COLO668 (cell line): ENCODE measurements at regions not wholly inside any gene's neighbourhood (a gene's known extent, or its start where the extent isn't known, plus 50 kb on each side); places are given as distances from the start of the nearest gene placed in this dataset.

Experiments
- DNase-seq: peaks from one replicate; lab custom pipeline; 2025; ENCODE audit not compliant: unreplicated experiment; lab: John Stamatoyannopoulos, UW

DNA sequence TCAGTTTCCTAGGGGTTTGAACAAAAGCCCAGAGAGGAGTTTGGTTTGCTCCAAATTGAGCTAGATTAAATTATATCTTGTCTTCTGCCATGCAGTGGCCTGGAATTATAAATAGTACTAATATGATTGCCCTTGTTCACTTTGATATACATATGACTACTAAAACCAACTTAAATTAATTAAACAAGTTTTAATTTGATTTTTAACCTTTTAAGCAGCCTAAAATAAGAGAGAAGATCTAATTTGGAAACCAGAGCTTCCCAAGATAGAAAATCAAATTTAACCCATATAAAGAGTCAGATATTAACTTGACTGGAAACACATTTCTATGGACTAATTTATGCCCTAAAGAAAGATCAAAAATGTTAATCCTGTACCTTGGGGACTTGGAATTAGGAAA is 444.5 kb upstream of the SLC8A1 start:
- DNase-seq = no peak

DNA sequence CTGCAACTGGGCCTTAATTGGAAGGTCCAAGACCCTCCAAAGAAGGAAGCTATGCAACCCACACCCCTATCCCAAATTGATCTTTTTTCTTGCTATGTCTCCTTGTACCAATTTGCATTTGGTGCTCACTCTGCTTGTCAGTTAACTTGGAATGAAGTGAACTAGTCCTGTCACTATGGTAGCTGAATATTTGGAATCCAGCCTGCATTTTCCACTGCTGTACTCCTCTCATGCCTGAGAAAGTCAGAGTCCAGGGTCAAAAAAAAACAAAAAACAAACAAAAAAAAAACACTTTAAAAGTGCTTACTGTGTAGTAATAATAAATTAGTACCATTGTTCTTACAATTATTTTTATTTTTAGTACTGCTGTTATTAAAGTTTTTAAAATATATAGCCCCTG is 462.8 kb upstream of the SLC8A1 start:
- no peak for DNase-seq

- no peak for DNase-seq
Observed at GRCh38 chr2:40915651-40916050, 463.8 kb upstream of the SLC8A1 start.

GRCh38 chr2:40935349-40935748 is 483.5 kb upstream of the SLC8A1 start:
- DNase-seq = no peak

DNA sequence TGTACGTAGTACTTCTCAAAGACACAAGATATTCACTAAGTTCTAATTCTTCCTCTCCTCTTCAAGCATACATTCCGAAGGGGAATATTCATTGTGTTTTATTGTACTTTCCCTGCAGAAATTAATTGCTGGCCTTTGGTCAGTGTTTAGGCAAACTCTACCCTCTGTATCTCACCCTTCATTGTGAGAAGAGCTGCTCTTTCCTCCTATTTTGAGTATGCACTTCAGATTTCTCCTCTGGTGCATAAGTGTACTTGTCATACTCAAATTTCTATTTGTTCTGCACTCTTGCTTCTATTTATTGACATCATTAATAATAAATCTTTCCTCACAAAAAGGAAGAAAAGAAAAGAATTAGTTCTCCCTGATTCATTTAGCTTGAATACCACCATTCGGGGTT is 485.4 kb upstream of the SLC8A1 start:
- DNase-seq = no peak

- DNase-seq = no peak
Observed at GRCh38 chr2:40953341-40953740, 501.5 kb upstream of the SLC8A1 start.

GRCh38 chr2:40955042-40955441 is 503.2 kb upstream of the SLC8A1 start:
- no peak for DNase-seq

DNA sequence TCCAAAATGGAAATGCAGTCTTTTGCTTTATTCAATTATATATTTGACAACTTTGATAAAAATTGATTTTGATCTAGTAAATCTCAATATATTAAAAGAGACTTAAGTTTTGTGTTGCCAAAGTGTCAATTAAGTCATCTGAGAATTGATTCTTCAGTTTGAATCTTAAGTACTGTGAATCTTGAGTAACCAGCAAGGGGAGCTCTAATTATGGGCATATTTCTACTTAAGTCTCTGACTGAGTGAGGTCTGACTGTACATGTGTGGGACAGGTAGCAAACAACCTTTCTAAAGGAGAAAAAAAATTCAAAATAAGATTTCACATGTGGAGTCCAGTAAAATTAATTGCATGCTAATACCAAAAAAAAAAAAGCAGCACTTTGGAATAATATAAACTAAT is 503.7 kb upstream of the SLC8A1 start:
- DNase-seq = no peak

- no peak for DNase-seq
Observed at GRCh38 chr2:40957508-40957907, 505.6 kb upstream of the SLC8A1 start.

DNA sequence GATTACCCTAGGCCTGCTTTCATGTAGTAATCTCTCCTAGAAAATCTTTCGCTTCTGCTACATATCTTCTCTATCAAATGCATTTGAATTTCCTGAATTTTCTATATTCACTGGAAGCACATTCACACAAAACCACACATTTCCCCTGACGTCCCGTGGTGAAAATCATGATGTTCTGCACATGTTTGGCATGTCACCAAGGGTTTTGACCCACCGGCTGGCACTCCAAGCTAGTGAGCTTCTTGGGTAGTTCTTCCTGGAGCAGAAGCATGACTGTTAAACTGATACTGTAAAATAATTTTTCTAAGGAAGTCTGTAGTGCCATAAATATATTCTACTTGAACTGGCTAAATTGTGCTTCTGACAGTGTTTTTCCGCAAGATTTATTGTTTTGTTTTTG is 510.1 kb upstream of the SLC8A1 start:
- no peak for DNase-seq

DNA sequence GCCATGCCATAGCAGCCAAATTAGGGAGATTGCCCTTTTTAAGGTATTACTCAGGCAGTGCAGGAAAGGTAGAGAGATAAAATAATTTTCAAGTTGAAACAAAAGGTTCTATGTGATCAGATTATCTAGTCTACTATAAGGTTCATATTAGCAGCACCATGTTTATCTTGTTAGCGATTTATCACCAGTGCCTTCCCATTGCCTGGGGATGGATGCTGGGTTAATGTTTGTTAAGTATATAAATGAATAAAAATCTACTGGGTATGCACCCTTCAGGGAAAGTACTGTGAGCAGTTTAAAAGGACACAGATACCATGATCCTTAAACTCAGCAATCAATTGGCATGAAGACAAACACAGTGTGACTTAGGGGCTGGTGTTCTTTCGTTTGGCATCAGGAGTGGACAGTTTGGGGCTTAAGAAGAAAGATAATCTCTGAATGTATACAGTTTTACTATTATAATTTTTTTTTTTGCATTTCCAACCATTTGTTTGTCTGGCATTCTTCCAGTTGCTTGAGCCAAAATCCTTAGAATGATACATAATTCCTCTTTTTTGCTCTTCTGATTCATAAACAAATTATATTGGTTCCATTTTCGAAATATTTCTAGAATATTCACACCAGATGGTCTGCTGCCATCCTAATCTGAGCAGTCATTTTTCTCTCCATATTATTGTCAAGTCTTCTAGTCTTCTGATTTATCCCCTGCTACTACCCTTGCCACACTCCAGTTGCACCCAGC is 512.8 kb upstream of the SLC8A1 start:
- DNase-seq = no peak

DNA sequence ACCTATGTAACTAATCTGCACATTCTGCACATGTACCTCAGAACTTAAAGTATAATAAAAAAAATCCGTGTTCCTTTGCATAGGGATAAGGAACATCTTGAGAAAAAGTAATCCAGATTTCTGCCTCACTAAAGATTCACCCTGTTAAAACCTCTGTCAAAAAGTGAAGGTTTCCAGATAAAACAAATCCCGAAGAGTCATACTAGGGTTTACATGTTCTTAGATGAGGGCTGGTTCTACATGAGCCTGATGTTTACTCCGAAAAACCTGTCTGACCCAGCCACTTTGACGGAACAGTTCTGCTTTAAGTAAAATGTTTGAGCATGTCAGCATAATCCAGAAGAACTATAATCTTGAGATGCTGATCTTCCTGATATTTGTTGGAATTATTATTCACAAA is 515.6 kb upstream of the SLC8A1 start:
- DNase-seq = no peak

GRCh38 chr2:40975151-40975550 is 523.3 kb upstream of the SLC8A1 start:
- no peak for DNase-seq

GRCh38 chr2:40997362-40997761 is 545.5 kb upstream of the SLC8A1 start:
- no peak for DNase-seq

DNA sequence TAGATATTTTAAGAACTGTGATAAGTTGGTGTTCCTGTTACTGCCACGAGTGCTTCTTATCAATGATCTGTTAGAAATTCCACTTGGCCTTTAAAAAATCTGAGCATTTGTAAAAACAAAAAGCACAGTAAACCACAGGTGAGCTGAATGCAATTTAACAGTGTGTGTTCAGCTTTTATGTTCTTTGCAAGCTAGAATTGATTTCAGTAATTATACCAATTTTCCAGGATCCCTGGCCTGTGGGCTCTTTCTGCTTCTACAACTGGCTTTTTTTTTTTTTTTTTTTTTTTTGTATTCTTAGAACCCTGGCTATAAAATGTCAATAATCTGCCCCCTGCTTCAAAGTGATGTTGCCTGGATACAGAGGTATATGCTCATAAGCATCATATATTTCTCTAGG is 548.5 kb upstream of the SLC8A1 start:
- no peak for DNase-seq

GRCh38 chr2:41000906-41001305 is 549.0 kb upstream of the SLC8A1 start:
- DNase-seq = no peak

DNA sequence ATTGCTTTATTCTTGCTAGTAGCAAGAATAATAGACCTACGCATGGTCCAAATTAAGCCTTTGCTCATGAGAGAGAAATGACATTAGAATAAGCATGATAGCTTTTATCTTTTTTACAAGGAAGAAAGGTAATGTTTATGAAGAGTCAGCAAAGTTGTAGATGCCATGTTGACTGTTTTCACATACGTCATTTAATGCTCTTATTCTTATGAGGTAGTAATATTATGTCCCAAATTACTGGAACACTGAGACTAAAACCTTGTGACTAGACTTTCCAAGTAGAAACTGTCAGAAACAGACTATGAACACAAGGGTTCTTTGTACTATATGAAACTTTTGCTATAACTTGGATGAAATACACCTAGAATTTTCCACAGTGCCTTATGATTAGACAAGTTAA is 552.8 kb upstream of the SLC8A1 start:
- no peak for DNase-seq

DNA sequence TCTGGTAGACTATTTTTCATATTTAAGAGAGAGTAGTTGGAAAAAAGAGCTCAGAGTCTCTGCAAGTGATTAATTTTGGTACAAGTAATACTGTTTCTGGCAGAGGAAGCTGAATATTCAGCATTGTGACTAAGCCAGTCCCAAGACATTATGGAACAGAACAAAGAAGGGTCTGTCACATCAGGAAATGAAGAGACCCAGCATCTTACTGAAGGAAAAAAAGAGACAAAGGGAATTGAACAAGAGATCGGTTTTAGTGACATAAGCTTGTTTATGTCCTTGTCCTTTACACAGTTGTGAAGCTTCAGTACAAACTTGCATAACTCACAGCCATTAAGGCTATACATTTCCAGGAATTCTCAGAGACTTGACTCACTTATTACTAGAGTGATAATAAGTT is 568.5 kb upstream of the SLC8A1 start:
- no peak for DNase-seq

- no peak for DNase-seq
Observed at GRCh38 chr2:41024816-41025215, 572.9 kb upstream of the SLC8A1 start.

GRCh38 chr2:41026613-41027012 is 574.7 kb upstream of the SLC8A1 start:
- no peak for DNase-seq

GRCh38 chr2:41027095-41027494 is 575.2 kb upstream of the SLC8A1 start:
- DNase-seq = no peak

GRCh38 chr2:41031282-41031681 is 579.4 kb upstream of the SLC8A1 start:
- DNase-seq = no peak

DNA sequence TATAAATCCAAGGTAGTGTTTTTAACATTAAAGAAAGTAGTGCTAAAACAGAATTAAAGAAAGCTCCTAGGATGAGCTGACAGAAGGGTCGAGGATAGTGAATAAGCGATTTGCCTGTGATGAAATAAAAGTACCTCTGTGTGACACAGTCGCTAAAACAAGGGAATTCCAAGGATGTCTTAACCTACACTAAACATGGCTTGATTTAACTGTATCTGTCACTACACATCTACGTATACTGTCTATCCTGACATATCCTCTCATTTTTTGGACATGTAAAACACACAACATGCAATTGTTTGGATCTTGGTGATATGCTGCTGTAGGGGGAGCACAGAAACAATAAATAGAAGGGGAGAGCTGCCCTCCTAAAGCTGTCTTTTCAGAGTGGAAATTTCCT is 580.8 kb upstream of the SLC8A1 start:
- DNase-seq = no peak
